GM12865 (cell line): ENCODE measurements at regions not wholly inside any gene's neighbourhood (a gene's known extent, or its start where the extent isn't known, plus 50 kb on each side); places are given as distances from the start of the nearest gene placed in this dataset.

Experiments used
- DNase-seq: peaks from one replicate; pipeline ENCODE4 v3.0.0; 2010; ENCODE audit warnings: low read depth
- H3K4me3 ChIP-seq: 2 replicates; pipeline ENCODE4 v1.5.1; 2011; ENCODE audit warnings: mild to moderate bottlenecking, low read depth, low read length, control low read depth
- TF ChIP-seq, protein P1 (sequence below): IDR thresholded peaks from 2 replicates; pipeline ENCODE4 v1.5.1; 2011; ENCODE audit warnings: low read length, control low read depth, low read depth, inconsistent platforms; ENCODE audit not compliant: insufficient read depth; ENCODE audit errors: missing control alignments

GRCh38 chr18:54765636-54766375 lies 62.5 kb upstream of the RAB27B start:
- TF ChIP-seq, protein P1, sequence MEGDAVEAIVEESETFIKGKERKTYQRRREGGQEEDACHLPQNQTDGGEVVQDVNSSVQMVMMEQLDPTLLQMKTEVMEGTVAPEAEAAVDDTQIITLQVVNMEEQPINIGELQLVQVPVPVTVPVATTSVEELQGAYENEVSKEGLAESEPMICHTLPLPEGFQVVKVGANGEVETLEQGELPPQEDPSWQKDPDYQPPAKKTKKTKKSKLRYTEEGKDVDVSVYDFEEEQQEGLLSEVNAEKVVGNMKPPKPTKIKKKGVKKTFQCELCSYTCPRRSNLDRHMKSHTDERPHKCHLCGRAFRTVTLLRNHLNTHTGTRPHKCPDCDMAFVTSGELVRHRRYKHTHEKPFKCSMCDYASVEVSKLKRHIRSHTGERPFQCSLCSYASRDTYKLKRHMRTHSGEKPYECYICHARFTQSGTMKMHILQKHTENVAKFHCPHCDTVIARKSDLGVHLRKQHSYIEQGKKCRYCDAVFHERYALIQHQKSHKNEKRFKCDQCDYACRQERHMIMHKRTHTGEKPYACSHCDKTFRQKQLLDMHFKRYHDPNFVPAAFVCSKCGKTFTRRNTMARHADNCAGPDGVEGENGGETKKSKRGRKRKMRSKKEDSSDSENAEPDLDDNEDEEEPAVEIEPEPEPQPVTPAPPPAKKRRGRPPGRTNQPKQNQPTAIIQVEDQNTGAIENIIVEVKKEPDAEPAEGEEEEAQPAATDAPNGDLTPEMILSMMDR = no peak
- DNase-seq = no peak
- no peak overlapping the region for H3K4me3 ChIP-seq

DNA sequence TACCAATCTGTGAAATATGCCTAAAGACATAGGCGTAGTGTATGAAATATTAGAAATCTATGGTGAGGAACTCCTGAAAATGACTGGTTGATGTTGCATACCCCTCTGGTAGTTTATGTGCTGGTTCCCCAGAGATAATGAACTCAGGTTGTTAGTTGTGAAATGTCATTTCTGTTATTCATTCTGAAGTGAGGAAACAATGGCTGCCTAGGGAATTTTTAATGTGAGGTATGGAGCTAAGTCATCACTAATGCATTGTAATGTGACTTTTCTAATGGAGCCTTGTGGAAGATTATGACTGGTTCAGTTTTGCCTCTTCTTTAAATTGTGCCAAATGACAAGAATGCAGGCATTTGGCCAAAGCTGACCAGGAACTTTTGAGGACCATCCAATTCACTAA lies 61.6 kb upstream of the RAB27B start:
- no peak overlapping the region for H3K4me3 ChIP-seq
- TF ChIP-seq, protein P1 = no peak
- no peak for DNase-seq

- no peak for DNase-seq
- H3K4me3 ChIP-seq = no peak overlapping the region
- TF ChIP-seq, protein P1 = no peak
Observed at GRCh38 chr18:54767098-54767497, 61.2 kb upstream of the RAB27B start.

DNA sequence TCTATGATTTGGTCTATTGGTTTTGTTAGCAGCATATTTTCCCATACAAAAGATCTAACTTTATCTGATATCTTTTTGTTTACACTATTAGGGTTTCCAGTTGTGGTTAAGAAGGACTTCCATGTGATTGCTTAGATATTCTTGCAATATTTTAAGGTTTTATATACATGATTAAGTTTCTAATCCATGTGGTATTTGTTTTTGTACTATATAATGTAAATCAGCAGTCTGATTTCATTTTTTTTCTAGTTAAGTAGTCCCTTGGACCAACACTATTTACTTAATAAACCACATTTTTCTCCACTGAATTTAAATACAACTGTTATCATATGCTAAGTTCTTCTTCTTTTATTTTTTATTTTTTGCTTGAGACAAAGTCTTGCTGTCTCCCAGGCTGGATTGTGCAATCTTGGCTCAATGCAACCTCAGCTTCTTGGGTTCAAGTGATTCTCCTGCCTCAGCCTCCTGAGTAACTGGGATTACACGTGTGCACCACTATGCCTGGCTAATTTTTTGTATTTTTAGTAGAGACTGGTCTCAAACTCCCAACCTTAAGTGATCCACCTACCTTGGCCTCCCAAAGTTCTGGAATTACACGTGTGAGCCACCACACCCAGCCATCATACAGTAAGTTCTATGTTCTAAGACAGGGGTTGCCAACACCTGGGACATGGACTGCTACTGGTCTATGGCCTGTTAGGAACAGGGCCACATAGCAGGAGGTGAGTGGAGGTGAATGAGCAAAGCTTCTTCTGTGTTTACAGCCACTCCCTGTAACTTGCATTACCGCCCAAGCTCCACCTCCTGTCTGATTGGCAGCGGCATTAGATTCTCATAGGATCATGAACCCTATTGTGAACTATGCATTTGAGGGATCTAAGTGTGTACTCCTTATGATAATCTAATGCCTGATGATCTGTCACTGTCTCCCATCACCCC lies 58.5 kb upstream of the RAB27B start:
- H3K4me3 ChIP-seq = no peak overlapping the region
- DNase-seq = no peak
- TF ChIP-seq, protein P1 = no peak

- DNase-seq = no peak
- TF ChIP-seq, protein P1 = no peak
- H3K4me3 ChIP-seq = no peak overlapping the region
Observed at GRCh38 chr18:54772056-54772455, 56.2 kb upstream of the RAB27B start.

DNA sequence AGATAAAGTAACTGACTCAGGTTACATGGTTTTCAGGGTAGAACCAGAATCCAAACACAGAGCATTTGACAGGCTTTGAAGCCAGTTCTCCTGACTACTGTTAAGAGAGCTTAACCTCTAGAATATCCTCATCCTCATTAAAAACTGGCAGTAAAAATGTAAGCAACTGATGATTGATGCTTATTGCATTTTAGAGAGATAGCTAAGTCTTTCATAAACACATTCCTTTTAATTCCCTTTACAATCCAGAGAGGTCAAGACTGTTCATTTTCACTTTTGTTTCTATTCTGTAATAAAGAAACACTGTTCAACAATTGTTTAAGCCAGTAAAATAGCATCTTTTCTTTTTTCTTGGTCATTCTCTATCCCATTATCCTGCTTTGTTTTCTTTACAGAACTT lies 53.9 kb upstream of the RAB27B start:
- DNase-seq = no peak
- no peak overlapping the region for H3K4me3 ChIP-seq
- TF ChIP-seq, protein P1 = no peak
